Right ventricle myocardium superior (tissue), 1 donor: ENCODE measurements at regions not wholly inside any gene's neighbourhood (a gene's known extent, or its start where the extent isn't known, plus 50 kb on each side); places are given as distances from the start of the nearest gene placed in this dataset.

Experiments
- ATAC-seq: fragments of 200-7000 bp; cut with Tn5 transposase; one replicate; pipeline ENCODE4 v1.9.1; 2020; ENCODE audit warnings: mild to moderate bottlenecking; ENCODE audit not compliant: poor library complexity
- DNase-seq: peaks from one replicate; pipeline ENCODE4 v3.0.0-alpha.2; 2020
- intact Hi-C: fragments of 100-400 bp; cut with DNase I; formaldehyde crosslinking; loops from one replicate; pipeline ENCODE4 v1.11.2; 2022
- donor health status: DM: no; HTN: yes; CAD: no; lungs with severe emphysema.

- no peak for ATAC-seq
- DNase-seq = peak; percentile 22
- intact Hi-C loops = no loop called here
Observed at GRCh38 chr9:93900971-93901861, 53.9 kb downstream of the BARX1 start.

GRCh38 chr9:93900436-93900819, 54.7 kb downstream of the BARX1 start:
- ATAC-seq (no peak), DNase-seq (peak; percentile 15)
- intact Hi-C loops = no loop called here

- ATAC-seq = no peak
- peak; percentile 13 for DNase-seq
- intact Hi-C loops = no loop called here
Observed at GRCh38 chr9:93899609-93900435, 55.3 kb downstream of the BARX1 start.

GRCh38 chr9:93898502-93899426, 56.4 kb downstream of the BARX1 start:
- intact Hi-C loops = no loop called here
- peak; percentile 8 for DNase-seq
- ATAC-seq = no peak

- DNase-seq (no peak), ATAC-seq (no peak)
- intact Hi-C loops = no loop called here
Observed at GRCh38 chr9:93898026-93898425, 57.1 kb downstream of the BARX1 start.

- intact Hi-C loops = no loop called here
- peak; percentile 11 for DNase-seq
- ATAC-seq = no peak
Observed at GRCh38 chr9:93897075-93897970, 57.8 kb downstream of the BARX1 start.

- intact Hi-C loops = no loop called here
- DNase-seq (peak; percentile 6), ATAC-seq (no peak)
Observed at GRCh38 chr9:93896496-93897033, 58.6 kb downstream of the BARX1 start.

GRCh38 chr9:93896093-93896492, 59.1 kb downstream of the BARX1 start:
- intact Hi-C loops = no loop called here
- no peak for ATAC-seq
- DNase-seq = peak; percentile 26

- ATAC-seq (no peak), DNase-seq (peak; percentile 16)
- intact Hi-C loops = no loop called here
Observed at GRCh38 chr9:93895535-93895934, 59.6 kb downstream of the BARX1 start.

GRCh38 chr9:93894691-93895079, 60.5 kb downstream of the BARX1 start:
- peak; percentile 35 for DNase-seq
- intact Hi-C loops = no loop called here
- no peak for ATAC-seq

- intact Hi-C loops = no loop called here
- DNase-seq (peak; percentile 22), ATAC-seq (no peak)
Observed at GRCh38 chr9:93893899-93894690, 61.1 kb downstream of the BARX1 start.

- intact Hi-C loops = no loop called here
- DNase-seq = no peak
- no peak for ATAC-seq
Observed at GRCh38 chr9:93893194-93893593, 62.0 kb downstream of the BARX1 start.

- intact Hi-C loops = no loop called here
- ATAC-seq = no peak
- DNase-seq = no peak
Observed at GRCh38 chr9:93892748-93893147, 62.4 kb downstream of the BARX1 start.

GRCh38 chr9:93891549-93892310, 63.4 kb downstream of the BARX1 start:
- intact Hi-C loops = no loop called here
- DNase-seq (peak; percentile 13), ATAC-seq (no peak)

- ATAC-seq (no peak), DNase-seq (peak; percentile 7)
- intact Hi-C loops = no loop called here
Observed at GRCh38 chr9:93891050-93891449, 64.1 kb downstream of the BARX1 start.

- intact Hi-C loops = no loop called here
- no peak for DNase-seq
- ATAC-seq = no peak
Observed at GRCh38 chr9:93890436-93890935, 64.7 kb downstream of the BARX1 start.
